GM21825 (cell line): ENCODE measurements at regions not wholly inside any gene's neighbourhood (a gene's known extent, or its start where the extent isn't known, plus 50 kb on each side); places are given as distances from the start of the nearest gene placed in this dataset.

Experiments
- ATAC-seq: cut with Tn5 transposase; IDR thresholded peaks from one replicate; pipeline ENCODE4 v1.9.1; 2021; ENCODE audit warnings: mild to moderate bottlenecking, moderate library complexity; ENCODE audit not compliant: unreplicated experiment

DNA sequence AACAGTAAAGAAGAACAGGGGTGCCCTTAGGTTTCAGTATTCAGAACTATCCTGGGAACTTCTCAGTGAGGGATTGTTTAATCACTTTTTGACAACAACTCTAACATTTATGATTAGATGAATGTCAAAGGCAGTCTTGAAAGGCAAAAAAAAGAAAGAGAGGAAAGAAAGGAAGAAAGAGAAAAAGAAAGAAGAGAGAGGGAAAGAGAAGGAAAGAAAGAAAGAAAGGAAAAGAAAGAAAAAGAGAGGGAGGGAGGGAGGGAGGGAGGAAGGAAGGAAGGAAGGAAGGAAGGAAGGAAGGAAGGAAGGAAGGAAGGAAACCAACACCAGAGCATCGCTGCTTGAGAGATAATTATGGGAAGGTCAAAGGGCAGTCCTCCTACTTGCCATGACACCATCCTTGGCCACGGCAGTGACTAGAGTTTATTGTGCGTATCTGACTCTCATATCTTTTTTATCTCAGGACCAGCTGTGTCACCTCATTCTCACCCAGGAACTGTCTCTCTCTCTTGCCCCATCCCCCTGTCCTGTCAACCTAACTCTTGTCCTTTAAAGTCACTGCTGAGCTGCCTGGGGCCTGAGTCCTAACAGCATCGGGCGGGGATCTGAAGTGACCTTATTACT is 96.8 kb upstream of the ATXN1 start:
- no peak for ATAC-seq

DNA sequence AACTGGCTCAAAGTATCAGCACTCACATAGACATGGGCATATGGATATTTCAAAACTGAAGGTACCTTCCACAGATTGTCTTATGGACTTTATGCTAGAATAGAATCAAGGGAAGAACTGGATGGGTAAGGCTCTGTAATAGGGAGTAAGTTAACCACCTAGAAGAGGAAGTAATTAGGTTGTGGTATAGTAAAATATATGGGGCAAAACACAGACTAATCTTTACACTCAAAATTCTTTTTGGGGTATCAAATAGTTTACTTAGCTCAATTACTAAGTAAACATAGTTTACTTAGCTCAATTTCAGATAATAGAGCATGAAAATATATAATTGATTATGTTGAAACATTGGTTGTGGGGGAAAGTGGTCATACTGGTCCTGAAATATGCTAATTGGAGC is 94.2 kb upstream of the ATXN1 start:
- ATAC-seq, result peak; percentile 47

DNA sequence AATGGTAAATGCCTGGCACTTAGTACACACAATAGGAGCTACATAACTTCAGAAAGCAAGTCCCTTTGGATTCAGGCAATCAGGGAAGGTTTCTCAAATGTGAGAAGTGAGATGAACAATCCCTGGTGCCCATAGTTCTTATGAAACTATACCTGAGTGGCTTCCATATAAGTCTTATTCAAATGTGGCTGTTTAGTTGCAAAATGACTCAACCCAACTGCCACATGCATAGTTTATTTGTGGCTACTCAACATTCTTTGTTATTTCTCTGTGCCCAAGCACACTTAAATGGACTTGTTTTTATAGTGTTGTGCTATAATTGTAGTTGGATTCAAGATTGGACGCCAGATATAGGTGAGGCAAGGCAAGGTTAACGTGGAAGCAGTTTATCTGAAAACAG is 93.7 kb upstream of the ATXN1 start:
- peak; percentile 87 for ATAC-seq

DNA sequence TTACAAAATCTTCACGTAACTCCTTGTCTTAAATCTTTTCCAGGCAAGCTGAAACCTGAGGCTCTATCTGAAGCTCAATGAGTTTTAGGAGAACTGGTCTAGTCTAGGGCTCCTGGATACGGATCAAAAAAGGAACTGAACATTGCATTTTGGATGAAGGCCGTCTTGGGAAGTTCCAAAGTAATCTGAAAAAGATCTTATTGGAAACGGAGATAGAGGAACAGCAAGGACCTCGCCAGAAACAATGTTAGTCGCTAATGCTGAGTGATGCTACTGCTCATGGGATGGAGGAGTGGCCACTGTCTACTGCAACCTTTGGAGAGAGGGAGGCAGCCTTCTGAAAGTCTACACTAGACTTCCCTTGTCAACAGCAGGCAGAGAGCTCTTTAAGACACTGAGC is 91.4 kb upstream of the ATXN1 start:
- ATAC-seq, result no peak

DNA sequence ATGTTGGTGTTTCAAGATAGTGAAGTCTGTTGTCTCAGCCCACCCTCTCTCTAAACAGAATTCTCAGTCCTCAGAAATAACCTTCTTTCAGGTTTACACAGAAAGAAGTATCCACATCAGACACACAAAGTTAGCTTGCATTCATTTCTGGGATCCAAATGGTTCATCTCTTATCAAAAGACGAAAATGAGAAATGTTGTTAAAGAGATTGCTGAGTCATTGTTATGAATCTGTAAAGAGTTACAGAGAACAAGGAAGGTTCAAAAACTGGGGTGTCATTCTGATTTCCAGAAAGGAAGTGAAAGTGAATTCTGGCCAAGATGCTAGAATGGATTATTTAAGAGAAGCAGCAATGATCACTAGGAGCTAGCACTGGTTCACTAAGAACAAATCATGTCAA is 90.5 kb upstream of the ATXN1 start:
- no peak for ATAC-seq

DNA sequence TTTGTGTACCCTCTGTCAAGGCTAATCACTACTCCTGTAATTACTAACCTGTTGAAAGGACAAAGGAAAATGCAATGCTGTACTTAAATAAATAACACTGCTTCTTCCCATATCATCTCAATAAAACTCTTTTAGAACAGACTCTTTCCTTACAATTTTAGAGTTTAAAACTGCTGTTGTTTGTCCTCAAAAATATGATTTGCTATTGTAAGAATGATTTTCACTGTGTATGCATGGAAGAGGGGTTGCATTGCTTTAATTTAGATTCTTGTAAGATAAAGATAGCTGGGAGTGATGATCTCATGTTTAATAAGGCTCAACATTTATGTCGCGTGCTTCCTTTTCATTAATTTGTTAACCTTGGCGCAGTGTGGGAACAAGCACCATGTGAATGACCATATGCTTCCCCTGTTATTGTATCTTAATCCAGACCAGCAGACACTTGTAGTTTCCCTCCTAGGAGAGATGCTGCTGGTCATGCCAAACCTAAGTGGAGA is 89.8 kb upstream of the ATXN1 start:
- ATAC-seq, result no peak

DNA sequence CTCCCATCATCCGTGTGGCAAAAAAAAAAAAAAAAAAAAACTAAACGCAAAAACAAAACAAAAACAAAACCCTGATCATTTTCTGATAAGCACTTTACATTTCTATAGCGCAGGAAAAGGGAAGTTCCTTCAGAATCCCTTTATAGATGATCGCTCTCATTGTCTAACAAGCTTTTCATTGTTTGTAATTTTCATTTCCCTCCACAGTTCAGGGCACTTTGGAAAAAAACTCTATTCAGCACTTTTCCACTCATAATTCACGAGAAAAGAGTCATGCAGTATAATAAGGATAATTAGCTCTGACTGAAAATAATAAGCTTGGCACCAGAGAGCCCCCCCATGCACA is 89.4 kb upstream of the ATXN1 start:
- no peak for ATAC-seq

DNA sequence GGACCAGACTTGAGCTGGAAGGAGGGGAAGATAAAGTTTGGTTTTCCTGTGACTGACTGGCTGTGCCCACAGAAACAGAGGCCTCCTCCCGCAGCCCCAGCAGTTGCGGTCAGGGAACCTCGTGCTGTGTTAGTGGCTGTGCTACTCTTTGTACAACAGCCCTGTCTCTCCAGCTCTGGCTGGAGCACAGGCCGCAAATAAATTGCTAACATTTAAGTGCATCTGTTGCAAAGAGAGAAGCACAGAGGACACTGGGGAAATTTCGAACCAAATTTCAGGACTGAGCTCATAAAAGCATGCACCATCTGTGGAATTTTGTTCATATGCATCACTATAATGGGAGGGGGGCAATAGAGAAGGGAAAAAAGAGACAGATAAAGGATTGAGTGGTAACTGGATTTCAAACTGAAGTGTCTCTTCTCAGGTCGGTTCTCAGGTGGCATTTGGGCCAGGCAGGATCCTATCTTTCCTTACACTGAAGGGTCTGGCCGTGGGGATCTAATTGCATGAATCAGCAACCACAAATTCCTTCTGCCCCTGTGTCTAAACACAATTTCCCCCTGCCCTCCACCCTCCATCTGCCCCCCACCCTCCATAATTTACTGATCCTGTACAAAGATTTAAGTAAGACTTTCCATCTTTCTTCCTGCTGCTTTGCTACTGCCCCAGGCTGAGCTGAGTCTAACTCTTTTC is 88.9 kb upstream of the ATXN1 start:
- ATAC-seq, result no peak

DNA sequence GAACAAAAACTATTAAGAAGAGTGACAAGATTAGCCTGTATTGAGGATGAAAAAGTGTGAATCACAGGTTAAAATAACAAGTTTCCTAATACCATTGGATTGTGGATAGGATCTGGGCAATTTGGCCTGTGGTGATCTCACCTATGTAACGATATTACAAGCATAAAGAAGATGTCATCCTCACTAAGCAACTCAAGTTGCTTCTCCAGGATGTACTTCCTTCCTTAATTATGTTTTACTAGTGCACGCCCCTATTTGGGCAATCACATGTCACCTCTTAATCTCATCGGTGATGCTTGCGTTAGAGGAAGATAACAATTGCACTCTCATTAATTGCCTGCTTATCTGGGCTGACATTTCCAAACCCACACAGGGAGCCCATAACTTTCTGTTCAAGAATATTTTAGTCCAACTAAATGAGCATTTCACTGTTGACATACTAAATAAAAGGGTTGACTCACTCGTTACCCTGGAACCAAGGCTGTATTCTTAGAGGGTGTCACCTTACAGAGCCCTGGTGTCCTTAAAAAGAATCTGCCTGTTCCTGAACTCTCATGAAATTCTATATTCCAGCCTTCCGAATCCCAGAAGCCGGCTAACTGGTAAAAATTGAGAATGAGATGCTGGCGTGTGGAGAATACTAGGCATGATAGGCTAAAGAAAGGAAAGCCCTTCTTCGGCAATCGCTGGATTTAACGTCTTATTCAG is 88.2 kb upstream of the ATXN1 start:
- no peak for ATAC-seq

DNA sequence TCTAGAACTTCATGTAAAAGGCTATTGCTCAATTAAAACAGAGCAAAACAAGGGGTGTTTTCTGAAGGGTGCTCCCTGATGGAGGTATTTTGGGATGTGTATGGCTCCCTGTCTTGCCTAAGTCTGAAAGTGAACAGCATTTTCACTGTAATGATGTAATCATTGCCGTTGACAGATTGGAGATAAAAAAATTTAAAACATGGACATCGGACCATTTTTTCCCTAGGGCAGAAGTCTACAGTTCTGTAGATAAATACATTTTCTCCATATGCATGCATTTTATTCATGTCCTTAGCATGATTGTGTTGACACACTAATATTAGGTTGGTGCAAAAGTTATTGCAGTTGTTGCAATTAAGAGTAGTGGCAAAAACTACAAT is 85.1 kb upstream of the ATXN1 start:
- ATAC-seq, result no peak

DNA sequence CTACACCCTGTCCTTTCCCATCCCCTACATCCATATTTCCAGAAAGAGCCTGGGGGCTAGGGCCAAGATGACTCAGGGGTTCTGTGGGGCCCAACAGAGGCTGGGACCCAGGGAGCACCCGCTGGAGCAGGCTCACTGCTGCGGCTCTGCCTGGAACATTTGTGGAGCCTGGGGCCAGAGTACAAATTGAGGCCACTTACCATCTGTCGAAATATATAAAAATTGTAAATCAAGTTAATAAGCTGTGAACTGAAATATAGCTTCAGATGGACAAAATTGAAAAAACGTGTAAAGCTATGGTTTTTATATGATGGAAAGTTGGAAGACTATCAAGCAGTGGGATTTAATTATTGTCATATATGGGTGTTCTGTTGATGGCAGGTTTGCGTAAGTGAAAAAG is 82.9 kb upstream of the ATXN1 start:
- ATAC-seq, result no peak

DNA sequence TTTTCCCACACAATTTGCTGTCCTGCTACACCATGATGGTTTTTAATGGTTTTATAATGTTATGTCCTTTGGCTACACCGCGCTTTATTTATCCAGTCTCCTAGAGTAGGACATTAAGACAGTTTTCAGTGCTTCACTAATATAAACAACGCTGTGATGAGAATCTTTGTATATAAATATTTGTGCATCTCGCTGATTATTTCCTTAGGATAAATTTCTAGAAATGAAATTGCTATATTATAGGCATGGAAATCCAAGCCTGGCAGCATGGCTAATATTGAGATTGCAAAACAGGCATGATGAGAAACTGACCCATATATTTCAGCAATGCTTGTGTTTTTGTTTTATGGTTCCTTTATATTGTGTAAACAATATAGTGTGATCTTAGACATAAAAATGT is 81.4 kb upstream of the ATXN1 start:
- ATAC-seq, result no peak

DNA sequence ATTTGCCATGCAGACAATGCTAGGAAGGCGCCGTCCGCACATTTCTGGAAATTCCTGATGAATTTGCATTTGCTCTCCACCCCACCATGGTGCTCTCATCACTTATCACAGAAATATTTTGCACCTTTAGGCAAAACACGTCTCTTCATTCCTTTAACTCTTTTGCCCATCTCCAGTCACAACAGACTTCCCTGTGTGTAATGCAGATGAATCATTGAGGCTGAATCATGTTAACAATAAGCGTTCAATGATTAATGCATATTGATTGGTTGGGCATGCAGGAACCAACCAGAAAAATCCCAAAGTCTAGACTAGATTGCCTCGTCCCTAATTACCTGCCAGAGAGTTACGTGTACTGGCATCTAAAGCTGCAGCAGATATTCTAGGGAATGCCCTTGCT is 80.0 kb upstream of the ATXN1 start:
- no peak for ATAC-seq

DNA sequence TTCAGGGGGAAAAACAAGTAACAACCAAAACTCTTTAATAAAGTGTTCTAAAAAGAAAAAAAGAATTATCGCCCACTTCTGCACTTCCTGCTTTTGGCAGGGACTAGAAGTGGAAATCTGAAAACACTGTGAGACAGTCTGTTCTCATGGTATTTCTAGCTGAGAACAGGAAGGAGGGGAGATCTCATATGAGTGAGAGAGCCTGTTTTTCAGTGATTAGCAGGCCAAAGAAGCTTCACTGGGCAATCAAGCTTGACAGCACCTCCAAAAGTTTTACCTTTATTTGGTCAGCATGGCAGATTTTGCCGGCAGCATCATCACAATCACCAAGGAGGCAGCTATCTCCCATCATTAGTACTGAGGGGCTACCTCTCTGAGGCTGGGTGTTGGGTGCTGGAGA is 79.5 kb upstream of the ATXN1 start:
- no peak for ATAC-seq

DNA sequence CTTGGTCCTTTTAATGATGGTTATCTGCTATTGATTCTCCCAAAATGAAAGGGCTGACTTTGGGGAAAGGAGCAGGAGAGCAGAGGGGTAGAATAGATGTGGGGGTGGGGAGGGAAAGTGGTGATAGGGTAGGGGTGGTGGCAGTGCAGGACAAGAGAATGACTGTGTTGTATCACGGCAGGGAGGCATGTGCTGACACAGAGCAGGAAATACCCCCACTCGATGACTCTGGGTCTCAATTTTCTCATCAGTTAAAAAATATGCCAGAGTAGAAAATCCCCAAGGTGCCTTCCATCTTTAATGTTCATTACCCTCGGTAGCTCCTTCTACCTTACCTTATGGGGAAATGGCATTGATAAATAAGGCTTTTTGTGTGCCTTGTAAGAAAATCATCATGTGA is 79.0 kb upstream of the ATXN1 start:
- no peak for ATAC-seq

DNA sequence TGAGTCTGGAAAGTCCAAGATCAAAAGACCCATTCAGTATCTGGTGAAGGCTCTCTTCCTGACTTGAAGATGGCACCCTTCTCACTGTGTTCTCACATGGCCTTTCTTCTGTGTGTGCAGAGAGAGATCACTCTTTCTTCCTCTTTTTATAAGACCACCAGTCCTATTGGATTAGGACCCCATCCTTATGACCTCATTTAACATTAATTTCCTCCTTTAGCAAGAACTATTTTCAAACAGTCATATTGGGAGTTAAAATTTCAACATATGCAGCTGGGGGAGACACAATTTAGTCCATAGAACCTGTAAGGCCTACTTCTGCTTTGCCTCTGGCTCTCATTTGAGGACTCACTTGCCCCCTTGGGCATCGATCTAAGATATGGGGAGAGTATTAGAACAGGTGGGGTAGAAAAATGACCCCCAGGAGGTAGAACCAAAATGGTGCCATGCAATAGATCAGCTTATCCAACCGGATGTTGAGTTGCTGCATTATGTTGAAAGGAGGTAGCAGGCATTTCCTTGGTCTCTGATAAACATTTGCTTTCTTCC is 78.4 kb upstream of the ATXN1 start:
- no peak for ATAC-seq

DNA sequence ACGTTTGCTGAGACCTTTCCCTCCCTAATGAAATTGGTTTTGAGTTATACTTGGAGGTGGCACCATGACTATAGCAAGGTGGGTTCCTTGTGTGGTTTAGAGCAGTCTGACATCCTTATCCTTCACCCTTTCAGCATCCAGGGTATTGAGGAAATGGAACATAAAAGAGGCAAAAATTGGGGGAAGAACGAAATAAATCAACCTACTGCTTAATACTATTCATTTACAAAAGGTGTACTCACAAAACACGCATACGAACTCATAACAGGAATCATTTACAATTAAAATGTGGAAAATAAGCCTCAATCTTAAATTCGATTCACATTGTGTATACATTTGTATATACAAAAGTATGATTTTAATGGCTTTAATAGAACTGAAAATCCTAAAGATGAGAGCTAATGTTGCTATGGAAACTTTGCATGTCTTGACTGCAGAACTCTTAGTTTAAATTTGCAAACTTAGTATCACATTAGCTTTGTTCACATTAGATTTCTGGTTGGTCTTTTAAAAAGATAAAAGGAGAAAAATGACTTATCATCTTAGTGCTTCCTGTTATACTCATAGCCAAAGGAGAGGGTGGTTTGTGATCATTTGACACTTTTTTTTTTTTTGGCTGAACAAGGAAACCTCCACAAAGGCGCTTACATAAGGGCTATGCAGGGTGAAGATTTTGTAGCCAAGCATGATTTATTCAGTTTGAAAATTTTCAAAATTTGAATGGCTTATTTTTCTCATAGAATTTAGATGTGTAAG is 76.1 kb upstream of the ATXN1 start:
- ATAC-seq, result no peak

DNA sequence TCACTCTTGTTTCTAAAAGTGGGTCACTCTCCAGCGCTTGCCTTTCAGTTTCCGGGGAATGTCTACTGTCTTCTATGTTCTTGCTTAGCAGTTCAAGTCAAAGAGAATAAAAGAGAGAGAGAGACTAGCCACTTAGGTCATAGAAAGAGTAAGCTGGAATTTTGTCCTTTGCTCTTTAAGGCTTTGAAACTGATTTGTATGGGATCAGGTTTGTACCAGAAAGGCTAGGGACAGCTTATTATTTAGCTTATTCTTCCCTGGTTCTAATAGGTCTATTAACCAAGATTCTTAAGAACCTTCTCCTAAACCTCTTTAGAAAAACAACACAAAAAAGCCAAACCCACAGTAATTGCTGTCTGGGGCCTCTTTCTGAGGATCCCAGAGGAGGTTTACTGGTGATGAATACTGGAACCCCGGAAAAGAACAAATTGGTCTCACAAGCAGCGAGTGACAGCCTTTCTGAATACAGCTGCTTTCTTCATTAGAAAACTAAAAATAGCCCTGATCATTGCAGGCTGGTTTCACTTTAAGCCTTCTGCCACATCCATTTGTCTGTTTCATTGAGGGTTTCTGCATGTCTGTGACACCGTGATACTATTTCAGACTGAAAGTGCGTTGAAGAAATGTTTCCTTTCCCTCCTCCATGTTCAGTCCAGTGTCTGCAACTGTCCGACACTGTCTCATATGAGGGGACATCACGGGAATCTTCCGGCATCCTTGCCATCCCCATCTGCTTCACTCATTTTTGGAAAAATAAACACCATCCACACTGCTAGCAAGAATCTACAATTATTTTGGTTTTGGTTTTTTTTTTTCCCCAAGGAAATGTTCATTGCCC is 75.1 kb upstream of the ATXN1 start:
- ATAC-seq, result peak; percentile 91

DNA sequence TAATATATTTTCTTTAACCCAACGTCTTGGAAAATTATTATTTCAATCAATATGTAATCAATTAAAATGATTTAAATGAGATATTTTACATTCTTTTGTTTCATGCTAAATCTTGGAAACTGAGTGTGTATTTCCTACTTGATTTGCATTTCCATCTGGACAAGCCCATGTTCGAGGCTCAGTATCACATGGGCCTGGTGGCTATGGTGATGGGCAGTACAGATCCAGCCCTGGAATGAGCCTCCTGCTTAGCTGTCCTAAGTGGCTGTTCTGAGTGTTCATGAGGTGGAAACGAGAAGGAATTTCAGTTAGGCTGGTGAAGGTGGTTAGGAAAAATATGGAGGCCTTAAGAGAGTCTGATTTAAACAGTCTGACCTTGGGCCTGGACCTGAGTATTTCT is 73.0 kb upstream of the ATXN1 start:
- ATAC-seq, result no peak

DNA sequence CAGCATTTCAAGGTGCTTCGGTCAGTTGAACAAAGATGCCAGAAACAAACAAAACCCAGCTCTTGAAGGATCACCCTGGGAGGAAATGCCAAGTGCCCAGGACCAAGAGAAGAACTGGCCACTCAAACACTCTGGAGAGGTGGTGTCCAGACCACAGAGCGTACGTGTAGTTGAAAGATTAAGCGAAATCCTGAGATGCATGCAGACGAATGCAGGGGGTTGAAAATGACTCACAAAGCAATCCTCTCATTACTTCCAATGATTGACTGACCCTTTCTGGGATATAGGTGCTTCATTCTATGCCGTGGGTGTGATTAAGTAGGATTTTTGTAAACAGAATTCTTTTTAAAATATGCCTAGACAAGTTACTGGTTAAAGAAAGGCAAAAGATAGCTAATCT is 71.5 kb upstream of the ATXN1 start:
- no peak for ATAC-seq
